GM19455 (cell line): ENCODE measurements at regions not wholly inside any gene's neighbourhood (a gene's known extent, or its start where the extent isn't known, plus 50 kb on each side); places are given as distances from the start of the nearest gene placed in this dataset.

Source experiments
- ATAC-seq: cut with Tn5 transposase; IDR thresholded peaks from one replicate; pipeline ENCODE4 v1.9.1; 2021; ENCODE audit not compliant: unreplicated experiment

- ATAC-seq, result no peak
Measured at GRCh38 chr3:25259871-25260270, 168.2 kb upstream of the RARB start.

DNA sequence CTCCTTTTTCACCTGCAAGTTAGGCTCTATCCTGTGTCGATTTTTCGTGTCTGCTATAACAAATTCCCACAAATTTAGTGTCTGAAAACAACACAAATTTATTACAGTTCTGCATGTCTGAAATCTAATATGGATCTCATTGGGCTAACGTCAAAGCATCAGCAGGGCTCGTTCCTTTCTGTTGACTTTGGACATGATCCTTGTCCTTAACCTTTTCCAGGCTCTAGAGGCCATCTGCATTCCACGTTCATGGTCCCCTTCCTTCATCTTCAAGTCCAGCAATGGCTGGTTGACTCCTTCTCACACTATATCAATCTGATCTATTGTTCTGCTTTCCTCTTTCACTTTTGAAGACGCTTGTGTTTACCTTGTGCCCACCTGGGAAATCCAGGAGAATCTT lies 165.7 kb upstream of the RARB start:
- ATAC-seq, result no peak

DNA sequence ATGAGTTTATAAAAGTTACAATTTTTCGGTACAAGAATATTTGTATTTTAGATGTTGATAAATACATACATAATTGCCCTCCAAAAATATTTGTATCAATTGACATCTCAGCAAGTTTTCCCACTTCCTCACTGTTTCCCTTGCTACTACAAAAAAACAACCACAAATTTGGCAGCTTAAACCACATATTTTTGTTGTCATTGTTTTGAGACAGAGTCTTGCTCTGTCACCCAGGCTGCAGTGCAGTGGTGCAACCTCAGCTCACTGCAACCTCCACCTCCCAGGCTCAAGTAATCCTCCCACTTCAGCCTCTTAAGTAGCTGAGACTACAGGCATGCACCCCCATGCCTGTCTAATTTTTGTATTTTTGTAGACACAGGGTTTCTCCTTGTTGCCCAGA lies 162.8 kb upstream of the RARB start:
- no peak for ATAC-seq

DNA sequence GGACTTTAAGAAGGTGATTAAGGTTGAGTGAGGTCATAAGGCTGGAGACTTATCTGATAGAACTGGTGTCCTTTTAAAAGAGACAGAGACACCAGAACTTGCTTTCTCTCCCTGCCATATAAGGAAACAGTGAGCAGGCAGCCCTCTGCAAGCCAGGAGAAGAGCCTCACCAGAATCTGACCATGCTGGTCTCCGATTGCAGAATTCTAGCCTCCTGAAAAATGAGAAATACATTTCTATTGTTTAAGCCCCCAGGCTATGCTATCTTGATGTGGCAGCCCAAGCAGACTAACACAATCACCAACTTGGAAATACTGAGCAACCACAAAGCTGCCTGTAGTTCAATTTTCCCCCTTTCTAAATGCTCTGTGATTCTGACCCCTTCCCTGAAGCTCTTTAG lies 161.4 kb upstream of the RARB start:
- ATAC-seq, result no peak

DNA sequence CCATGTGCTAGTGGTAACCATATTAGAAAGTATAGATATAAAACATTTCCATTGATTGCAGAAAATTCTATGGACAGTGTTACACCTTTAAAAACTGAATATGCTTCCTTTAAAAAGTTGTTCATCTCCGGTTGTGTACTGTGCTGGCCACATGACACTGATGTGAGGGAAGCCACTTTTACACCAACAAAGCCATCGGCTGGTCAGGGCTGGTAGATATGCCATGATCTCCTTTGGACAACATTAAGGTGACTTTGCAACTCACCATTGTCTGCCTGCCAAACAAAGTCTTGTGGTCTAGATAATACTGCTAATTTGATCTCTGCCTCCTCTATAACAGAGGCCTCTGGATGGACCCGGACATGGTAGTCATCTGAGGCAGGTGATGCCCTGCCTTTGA lies 156.0 kb upstream of the RARB start:
- no peak for ATAC-seq

DNA sequence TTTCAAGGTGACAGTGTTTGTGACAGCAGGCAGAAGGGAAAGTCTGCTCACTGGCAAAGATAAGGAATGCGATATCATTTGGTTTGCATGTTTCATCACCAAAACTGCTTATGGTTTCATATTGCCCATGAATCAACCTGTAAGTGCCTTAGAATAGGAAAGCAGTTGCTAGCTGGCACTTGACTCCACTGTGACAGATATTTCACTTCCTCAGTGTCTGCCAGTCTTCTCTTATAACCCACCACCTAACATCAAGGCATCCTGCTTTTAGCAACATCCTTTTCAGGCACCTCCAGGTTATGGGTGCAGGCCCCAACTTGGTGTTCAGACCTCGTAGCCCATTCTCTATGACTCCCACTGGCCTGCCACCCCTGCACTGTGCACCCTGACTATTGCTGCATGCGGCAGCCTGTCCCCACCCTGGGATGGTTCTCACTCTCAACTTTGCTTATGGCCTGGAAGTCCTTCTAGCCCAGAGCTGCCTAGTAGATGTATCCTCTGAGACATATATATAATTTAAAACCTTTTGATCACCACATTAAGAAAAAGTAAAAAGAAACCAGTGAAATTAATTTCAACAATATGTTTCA lies 154.4 kb upstream of the RARB start:
- ATAC-seq, result no peak

- ATAC-seq, result no peak
Measured at GRCh38 chr3:25277503-25277902, 150.6 kb upstream of the RARB start.

- no peak for ATAC-seq
Measured at GRCh38 chr3:25281041-25281731, 146.9 kb upstream of the RARB start.

GRCh38 chr3:25281732-25282126 lies 146.3 kb upstream of the RARB start:
- no peak for ATAC-seq

DNA sequence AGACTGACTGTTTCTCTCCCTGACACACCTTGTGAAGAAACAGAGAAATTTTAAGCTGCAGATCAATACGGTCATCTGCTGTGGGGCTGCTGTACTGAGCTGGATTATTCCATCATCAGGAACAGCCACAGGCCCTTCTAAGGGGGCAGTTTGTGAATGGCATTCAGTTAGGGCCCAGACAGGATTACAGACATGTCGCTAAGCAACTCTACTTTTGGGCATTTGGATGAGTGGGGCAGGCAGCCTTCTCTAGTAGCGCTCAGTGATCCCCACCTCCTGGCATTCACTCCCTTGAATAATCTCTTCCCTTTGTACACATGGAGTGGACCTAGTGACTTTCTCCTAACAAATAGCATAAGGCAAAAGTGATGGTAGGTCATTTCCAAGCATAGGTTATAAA lies 144.4 kb upstream of the RARB start:
- no peak for ATAC-seq

DNA sequence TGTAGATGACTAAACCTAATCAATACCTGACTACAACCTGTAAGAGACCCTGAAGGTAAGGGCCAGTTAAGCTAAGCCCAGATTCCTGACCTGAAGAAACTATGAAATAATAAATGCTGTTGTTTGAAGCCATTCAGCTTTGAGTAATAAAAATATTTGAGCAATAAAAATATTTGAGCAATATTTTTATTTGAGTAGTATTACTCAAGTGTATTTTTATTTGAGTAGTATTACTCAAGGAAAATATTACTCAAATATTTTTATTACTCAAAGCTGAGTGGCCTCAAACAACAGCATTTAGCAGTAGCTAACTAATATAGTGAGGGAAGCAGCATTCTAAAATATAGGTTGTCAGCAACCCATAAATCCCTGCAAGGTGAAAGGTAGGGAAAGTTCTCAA lies 143.8 kb upstream of the RARB start:
- ATAC-seq, result no peak

- no peak for ATAC-seq
Measured at GRCh38 chr3:25287291-25287884, 140.7 kb upstream of the RARB start.

DNA sequence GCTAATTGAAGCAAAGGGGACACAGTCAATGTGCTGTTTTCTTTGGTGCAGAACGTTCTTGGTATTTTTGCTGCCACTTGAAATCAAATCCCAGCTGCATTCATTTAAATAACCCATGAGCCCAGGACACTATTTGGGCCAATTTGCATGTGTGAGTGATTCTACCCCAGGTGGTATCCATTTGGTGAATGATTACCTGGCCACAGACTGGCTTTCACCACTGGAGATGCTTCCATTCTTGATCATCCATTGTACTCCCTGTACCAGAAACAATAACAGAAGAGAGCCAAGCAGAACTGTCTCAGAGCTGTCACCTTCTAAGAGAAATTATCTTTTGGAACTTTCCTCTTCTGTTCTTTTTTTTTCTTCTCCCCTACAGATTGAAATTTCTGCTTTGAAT lies 139.7 kb upstream of the RARB start:
- no peak for ATAC-seq

- ATAC-seq, result no peak
Measured at GRCh38 chr3:25289156-25289555, 138.9 kb upstream of the RARB start.

DNA sequence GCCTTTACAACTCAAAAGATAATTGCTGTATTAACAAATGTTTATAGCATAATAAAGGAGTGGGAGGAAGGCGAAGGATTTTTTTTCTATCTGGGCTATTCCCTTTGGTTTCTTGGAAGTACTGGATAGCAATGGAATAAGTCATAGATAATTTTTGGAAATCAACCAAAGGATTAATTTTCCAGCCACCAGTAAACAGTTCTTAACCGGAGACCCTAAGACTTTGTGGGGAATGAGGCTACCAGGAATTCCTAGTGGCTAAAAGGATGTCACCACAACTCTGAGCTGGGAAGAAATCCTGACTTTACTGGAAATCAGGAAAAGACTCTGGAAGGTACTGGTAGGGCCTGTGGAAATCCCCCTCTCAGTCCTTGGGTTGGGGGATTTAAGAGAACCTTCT lies 138.4 kb upstream of the RARB start:
- no peak for ATAC-seq

DNA sequence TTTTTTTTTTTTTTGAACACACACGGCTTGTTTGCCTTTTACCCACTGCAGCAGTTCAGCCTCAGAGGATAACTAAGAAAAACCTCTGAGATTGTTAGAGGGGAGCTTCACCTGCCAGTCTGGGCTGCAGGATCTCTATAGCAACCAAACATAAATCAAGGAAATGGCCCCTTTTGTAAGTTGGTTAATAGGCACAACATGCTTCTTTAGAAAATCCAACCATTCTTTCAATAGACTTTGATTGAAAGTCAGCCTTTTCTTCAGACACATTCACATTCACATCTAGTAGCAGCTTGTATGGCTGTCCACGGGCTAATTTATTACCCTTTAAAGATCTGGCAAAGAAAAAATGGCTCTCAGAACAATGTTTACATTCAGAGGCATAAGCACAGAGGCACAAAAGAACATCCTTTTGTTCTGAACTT lies 136.6 kb upstream of the RARB start:
- no peak for ATAC-seq

- no peak for ATAC-seq
Measured at GRCh38 chr3:25292036-25292435, 136.0 kb upstream of the RARB start.

GRCh38 chr3:25292595-25292994 lies 135.5 kb upstream of the RARB start:
- ATAC-seq, result no peak

DNA sequence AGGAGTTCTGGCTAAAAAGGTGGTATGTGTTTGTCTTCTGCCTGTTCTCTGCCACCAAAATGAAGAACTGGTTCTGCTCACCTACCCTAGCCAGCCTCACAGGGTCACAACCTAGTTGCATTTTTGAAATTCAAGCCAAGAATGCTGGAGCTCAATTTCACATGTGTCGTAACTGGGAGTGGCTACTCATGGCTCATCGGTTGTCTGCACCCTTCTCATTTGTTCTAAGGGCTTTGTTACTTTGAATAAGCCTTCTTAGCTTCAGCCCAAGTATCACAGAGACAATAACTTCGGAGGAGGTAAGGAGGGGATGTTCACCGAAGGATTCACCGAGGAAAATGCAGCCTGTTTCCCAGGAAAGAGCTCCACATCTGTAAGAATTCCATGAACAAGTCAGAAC lies 134.3 kb upstream of the RARB start:
- ATAC-seq, result no peak

DNA sequence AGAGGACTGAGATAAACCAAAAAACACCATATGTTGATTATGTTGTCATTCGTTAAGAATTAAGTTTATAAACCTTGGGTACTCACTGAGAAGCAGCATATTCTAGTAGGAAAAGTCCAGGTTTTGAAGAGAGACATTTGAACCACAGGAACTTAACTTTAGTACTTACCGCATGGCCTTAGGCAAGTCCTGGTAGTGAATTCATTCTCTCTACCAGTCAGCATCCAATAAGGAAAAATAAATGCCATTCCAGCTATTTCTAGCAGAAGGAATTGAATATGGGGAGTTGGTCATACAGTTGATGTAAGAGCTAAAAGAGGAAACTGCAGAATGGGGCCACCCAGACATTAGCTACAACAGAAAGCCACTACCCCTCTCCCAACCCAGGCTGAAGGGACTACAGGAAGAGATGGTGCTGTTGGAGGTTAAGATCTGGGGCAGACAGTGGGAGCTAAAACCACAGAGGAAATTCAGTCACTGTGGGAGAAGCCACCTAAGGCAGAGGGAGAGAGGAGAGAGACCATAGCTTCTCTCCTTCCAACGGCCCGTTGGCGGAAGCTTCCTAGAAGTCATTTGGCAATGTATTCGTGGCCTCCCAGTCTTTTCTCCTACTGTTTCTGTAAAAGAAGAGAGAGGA lies 133.8 kb upstream of the RARB start:
- no peak for ATAC-seq

DNA sequence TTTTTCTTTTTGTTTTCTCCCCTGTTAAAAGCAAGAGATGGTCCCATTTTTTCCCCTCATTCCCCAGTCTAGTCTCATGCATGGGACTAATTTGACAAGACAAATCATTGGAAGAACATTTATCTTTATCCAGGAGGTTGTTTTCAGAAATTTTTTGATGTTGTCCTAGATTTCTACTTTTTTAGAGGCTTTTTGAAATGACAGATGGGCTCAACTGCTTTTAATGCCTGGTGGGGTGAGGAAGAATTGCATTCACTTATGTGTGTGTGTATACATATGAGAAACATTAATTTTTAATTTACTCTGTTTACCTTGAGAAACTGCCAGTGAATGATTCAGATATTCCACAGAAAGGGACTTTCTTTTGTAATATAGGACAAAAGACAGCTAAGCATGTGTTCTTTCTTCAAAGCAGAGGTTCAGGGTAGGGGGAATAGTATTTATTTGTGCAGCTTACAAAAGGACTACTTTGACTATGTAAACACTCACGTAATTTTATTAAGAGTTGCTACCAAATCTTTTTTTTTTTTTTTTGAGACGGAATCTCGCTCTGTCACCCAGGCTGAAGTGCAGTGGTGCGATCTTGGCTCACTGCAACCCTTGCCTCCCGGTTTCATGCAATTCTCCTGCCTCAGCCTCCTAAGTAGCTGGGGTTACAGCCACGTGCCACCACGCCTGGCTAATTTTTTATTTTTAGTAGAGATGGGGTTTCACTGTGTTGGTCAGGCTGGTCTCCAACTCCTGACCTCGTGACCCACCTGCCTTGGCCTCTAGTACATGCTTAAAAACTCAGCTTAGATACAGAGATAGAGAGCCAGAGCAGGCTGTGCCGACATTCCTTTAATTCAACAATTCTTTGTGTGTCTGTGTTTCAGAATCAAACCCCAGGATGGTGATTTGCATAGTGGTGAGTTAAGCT lies 130.1 kb upstream of the RARB start:
- no peak for ATAC-seq
